ENCODE measurements at regions not wholly inside any gene's neighbourhood (a gene's known extent, or its start where the extent isn't known, plus 50 kb on each side); places are given as distances from the start of the nearest gene placed in this dataset.

DNA sequence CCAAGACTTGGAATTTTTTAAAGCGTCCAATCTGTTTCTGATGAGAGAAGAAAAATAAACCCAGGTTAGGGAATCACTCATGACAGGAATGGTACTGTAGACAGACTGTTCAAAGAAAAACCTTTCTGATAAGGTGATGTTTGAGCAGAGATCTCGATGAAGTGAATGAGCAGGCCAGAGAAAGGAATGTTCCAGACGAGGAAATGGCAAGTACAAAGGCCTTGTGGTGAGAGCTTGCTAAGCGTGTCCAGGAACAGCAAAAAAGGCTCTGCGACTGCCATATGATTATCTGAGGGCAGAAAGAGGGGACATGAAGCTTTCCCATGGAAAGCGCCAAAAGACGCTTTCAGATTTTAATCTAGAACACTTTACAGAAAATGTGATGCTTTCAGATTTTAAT, 458.4 kb upstream of the SOX5 start:
- DNase-seq: no peak

DNA sequence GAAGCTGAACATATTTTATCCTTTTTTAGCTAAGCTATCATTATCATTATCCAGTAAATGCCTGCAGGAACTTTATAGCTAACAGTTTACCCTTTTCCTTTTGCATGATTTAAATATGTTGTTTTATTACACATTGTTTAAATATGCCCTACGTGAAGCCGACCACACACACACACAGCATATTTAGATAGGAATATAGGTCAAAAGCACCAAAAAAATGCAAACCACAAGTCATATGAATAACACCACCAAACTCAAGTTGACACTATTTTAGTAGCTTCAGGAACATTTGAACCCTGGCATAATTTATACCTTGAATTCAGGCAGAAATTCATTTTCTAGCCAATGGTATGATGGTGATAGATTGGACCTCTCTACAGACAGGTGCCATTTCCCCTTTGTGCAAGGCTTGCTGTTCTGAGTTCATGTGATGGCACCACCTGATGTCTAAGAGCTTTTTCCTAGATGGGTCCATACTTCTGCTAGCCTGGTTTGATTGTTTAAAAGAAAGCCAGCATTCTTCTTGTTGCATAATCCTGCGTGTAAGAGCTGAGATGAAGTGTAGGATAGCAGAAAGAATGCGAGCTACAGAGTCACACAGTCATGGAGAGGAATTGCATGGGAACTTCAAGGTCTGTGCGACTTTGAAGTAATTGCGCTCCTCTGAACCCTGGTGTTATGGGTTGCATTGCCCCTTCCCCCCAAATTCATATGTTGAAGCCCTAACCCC, 454.8 kb upstream of the SOX5 start:
- DNase-seq: no peak

DNA sequence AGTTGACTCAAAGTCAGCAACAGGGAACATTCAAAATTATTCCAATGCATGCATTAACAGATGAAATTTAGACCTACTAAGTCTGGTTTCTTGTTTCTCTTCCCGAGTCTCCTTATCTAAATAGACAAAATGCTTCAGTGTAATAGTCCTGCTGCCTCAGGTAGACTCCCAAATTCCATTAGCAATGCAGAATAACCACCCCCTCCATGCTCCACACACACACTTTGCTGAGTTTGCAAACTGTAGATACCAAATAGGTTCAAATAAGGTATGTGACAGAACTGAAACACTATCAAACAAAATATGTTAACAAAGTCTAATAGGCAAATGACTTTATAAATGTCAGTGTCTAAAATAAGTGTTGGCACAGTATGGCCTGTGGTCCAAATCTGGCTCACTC, 451.1 kb upstream of the SOX5 start:
- DNase-seq: no peak

DNA sequence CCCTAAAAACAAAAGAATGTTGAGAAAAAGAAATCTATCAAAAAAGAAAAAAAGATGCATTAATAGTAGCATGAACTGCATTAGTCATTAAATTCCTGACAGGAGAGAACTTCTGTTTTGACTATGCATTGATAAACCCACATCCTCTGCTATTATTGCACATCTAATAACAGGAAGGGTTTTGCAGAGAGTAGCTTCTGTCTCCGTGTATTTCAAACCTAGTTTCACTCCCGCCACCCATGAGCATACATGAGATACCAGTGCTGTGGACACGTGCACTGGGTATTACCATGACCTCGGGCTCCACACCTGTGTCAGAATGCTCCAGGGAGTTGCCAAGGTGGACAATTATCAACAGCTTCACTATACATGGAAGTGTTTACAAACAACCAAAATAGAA, 449.1 kb upstream of the SOX5 start:
- no peak for DNase-seq

DNA sequence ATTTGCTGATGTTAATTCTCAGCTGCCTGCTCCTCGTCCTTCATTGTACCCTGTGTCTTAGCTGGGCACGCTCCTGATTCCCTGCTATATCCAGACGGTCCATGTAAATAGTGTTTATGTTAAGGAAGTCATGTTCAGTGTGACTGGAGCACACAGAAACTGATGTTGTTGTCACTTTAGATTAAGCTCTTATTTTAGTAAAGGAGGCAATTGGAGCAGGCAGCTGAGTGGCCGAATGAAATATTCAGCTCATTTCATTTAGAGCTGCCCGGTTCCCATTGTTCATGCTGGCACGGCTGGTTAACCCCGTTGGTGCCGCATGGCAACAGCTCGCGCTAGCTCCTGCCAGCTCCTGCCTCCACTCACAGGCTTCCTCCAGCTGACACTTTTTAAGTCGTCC, 446.8 kb upstream of the SOX5 start:
- DNase-seq: no peak

DNA sequence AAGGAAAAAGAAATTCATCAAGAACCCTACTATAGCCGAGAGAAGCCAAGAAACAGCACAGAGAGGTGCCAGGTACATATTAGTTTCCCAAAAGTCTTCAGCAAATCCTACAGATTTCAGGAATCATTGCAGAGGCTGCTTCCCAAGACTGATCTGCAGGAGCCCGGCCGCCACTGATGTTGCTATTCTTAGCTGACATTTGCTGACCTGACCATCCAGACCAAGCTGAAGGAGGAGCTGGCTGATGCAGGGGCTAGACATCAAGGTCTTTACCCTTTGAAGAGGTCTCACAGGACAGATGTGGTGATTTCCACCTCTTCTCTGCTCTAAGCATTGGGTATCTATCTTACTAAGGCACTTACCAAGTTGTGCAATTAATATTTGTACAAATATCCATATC, 444.8 kb upstream of the SOX5 start:
- DNase-seq: no peak

DNA sequence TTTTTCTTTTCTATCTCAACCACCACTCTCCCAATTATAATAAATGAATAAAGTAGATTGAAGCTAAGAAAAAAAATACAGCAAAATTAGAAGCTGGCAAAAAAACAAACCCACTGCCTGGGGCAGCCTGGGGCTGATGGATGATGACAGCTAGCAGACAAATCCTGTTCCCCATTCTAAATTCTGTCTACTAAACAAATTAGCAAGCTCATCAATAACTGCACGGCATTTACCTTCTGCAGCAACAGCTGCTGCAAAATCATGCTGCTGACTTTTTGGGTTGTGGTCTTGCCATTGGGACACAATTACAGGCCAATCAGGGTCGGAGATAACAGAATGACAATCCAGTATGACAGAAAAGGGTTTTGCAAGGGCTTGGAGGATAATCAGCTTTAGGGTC, 443.6 kb upstream of the SOX5 start:
- DNase-seq: no peak

DNA sequence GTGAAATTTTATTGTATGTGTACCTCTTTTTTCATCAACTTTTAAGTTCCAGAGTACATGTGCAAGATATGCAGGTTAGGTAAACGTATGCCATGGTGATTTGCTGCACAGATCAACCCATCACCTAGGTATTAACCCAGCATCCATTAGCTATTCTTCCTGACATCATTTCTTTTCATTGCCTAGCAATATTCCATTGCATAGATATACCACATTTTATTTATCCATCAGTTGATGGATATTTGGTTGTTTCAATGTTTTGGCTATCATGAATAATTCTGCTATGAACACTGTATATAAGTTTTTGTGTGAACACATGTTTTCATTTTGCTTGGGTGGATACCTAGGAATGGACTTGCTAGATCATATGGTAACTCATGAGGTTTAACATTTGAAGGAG, 439.9 kb upstream of the SOX5 start:
- no peak for DNase-seq

DNA sequence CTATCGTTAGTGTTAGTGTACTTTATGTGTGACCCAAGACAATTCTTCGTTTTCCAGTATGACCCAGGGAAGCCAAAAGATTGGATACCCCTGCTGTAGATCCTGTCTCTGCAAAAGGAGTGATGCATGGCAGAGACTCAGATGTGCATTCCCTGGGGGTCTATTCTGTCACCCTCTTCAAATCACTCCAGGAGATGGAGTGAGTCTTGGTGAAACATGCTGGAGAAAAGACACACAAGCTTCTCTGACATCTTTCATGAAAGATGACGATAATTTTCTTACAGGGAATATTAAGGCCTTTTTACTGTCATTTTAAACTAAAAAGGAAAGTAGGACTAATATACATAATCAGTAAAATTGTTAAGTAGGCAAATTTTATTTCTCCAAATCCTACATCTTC, 437.9 kb upstream of the SOX5 start:
- DNase-seq: no peak

DNA sequence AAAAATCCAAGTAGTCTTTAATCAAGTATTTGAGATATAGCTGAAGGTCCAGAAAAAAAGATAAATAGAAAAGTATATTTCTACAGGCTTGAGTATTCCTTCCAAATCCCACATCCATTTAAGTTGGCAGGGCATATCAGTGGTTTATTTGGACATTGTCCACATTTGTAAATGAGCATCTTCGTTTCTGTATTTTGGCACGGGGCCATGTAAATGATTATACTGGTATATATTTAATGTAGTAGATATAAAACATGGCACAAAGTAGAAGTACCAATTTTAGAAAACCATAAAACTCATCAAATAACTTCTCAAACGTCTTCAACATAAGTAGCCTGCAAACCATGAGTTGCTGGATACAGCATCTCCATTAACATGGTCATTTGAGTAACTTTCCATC, 437.4 kb upstream of the SOX5 start:
- no peak for DNase-seq

DNA sequence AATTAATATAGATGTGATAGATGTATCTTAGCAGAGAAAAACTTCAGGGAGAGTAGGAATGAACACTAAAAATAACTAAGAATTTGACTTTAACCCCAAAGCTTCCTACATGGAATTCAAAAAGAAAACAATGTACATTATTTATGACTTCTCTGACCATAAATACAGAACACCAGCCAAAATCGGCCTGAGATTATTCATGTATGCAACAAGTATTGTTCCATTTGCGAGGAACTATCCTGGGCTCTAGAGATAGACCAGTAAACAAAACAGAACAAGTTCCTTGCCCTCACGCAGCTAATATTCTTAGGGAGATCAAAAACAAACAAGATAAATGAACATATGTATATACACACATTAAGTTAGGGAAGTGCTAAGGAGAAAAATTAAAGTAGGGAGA, 432.3 kb upstream of the SOX5 start:
- no peak for DNase-seq

DNA sequence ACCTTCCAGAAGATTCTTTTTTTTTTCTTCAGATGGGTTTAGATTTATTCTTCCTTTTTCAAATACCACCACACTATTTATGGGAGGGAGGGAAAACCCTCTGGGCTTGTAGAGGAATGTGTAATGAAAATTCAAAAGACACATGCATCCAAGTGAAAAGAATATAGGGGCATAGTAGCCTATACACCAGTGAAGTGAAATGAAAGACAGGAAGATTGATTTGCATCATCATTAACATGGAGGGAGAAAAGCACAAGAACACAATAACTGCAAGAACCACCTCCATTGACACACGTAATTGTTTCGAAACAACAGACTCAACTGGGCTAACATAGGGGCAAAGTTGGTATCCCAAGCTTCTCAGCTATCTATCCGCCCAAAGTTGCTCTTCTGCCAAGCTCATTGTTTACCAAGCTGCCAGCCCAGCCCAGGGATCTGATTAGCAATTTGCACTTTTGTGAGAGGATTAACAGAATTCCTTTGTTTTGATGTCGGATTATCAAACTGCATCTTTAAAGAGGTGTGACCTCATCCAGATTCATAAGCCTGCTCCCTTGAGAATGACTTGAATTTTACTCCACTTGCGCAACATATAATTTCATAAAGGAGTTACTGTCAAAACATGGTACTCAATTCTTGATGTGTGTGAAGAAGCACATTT, 430.5 kb upstream of the SOX5 start:
- no peak for DNase-seq

DNA sequence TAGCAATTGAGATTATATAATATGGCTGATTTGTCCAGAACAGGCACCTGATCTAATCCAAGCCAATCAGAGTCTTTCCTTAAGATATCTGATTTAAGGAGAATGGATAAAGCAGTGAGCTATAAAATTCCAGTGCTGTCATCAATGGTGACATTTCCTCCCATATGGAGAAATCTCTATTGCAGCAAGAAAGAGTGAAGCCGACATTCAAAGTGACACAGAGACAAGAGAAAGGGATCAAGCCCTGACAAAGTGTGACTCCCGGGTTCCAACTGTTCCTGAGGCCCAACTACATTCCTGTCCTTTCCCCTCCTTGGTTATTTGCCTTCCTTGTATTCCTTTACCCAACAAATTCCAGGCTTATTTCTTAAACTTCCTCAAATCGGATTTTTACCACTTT, 430.0 kb upstream of the SOX5 start:
- no peak for DNase-seq

DNA sequence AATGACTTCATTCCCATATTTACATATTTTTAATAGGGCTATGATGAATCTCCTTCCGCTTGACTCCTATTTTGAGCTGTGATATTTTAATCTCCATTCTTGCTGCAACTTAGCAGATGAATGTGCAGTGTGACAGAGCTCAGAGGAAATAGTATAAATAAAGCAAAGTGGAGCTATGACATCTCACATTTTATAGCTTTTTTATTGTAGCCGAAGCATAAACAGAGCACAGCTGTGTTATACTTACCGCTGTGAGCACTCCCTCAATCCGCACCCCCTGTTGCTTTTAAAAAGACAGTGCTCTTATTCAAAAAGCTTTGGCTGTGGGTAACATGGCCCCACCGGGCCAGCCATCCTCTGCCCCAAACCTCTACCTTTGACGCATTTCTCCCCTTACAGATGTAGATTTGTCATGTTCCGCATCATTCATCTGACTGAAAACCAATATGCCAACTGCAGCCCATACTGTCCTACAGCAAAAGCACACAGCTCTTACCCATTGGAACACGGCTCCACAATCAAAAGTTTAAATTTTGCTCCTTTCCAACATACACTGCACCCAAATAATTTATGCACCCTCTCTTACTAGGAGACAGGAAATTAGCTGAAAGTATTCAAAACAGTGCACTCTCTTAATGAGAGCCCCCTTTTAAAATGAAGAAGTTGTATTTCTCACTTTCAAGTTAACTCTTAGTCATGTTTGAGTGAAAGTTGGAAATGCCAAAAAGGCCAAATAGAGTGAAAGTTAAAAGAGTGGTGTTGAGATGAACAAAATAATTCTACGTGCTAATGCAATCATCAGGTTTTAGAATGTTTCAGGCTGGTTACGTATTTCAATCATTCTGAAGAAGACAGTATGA, 429.3 kb upstream of the SOX5 start:
- no peak for DNase-seq

DNA sequence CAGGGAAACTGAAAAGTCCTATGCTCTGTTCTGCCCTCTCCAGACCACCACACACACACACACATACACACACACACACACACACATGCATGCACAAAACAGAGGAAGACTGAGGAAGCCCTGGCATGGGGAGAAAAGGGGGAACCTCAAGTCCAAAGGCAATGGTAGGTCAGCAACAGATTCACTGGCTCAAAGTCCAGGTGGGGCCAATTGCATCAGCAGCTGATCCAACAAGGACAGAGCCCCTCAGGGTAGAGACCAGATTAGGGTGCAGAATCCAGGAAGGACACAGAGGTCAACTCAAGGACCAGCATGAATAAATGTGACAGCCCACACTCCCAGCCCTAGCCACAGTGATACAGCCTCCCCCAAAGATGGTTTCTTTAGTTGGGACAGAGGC, 425.0 kb upstream of the SOX5 start:
- DNase-seq: no peak

DNA sequence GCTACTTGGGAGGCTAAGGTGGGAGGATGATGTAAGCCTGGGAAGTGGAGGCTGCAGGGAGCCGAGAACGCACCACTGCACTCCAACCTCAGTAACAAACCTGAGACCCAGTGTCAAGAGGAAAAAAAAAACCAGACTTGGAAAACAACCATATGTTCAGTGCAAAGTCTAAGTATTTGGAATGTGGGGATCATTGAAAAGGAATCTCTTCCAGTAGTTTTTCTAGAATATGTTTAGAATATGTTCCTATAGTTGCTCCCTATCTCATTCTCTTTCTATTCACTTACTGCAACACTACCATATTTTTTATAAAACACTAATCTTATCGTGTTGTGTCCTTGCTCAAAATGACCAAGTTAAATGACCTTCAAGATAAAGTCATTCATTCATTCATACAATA, 423.5 kb upstream of the SOX5 start:
- DNase-seq: no peak

DNA sequence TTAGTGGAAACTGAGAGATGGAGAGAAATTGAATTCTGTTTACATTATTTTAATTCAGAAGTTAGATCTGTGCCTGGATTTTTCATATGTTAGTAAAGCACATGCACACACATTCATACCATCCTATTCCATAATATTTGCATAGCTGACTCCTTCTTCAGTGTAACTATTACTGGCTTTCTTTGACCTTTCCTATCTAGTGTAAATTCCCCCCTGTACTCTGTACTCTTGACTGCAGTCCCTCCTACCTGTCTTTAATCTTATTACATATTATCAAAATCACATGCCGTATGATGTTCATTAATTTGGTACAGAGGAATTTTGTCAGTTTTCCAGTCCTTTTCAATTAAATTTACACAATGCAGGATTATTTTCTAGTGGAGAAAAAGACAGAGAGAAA, 417.0 kb upstream of the SOX5 start:
- DNase-seq: no peak

DNA sequence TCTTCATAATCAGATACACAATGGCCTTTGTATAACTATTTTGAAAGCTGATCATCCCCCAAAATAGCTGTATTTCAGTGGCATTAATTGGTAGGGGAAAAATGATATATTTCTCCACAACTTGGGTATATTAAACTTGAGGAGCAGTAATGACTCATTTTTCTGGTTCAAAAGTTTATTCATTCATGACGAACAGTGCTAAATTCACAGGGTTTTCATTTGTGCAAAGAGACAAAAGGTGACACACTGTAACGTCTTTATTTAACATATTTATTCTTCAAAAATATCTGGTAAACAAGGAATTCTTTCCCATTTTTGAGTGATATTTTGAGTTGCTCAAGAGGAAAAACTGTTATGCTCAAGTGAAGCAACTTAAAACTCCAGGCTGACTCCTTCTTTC, 415.5 kb upstream of the SOX5 start:
- no peak for DNase-seq

DNA sequence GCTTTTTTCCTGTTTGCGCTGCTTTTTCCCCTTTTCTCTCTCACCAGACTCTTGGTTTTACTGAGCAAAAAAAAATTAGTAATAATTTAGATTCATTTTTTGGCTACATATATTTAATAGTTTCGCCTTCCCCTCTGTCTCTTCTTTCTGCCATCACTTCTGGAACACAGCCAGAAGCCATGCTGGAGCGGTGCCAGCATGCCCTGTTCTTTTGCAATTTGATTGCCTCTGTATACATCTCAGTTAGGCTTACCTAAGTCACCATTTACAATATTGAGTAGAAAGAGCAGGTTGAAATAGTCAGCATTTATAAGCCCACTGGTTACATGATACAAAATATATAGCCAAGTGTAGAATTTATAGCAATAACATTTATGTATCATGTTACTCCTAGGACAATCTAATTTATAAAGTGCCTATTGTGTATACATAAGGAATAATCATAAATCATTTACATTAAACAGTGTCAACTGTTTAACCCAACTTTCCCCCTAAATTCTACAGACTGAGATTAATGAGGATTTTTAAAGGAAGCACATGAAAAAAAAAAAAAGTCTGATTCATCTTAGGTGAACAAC, 413.8 kb upstream of the SOX5 start:
- no peak for DNase-seq

DNA sequence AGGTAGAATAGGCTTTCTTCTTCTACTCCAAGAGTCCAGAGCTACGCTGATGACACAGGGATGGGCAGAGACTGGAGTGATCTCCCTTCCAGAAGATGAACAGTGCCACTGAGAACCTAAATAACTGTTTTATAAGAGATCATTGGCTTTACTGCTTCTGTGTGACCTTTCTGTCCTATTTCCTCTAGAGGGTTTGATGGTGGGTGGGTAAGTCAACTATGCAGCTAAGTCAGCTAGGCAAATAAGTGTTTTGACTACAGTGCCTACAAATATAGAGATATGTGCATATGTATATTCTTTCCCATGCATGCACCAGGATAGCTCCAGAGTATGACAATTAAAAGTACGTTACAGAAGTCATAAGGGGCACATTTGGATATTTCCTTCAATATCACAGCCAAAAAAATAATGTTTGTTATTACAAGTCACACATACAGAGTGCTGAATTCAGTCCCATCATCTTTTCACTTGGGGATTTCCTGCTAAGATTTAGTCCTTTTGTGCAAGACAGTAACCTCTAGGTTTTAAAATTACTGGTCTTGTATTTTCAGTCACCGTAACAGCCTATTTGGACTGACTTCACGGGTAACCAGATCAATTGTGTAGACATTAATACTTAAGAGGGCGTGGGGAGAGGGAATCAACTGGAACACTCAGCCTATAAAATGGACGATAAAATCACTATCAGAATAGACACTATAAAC, 412.6 kb upstream of the SOX5 start:
- no peak for DNase-seq

DNA sequence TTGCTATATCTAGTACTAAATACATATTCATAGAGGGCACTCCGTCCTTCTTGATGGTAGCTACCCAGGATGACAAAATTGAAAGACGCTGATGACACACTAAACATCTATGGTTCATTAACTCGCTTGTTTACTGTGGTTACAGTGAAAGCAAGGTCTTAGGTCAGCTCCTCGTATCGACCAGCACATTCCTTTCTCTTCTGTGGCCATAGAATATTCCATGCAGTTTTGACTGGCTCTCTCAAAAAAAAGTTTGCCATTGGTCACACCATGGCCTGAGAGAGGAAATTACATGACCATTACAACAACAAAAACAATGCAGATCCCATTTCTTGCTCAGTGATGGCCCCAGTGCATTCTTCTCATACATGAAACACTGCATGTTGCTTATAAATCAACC, 411.4 kb upstream of the SOX5 start:
- no peak for DNase-seq

DNA sequence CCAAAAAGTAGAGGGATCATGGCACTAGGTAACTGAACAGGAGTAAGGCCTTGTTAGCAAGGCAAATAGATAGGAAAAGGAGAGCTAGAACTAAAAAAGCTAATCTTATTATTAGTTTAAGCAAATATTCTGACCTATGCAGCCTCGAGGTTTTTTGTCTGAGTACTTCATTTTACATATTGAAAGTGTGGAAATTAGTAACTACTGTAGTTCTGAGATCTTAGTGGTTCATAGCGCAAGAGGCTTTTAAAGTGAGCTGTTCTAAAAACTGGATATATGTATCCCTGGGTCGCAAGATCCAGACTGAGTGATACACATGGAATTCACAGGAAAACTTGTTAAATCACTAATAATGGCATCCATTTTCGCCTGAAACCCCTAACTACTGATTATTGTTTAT, 411.0 kb upstream of the SOX5 start:
- DNase-seq: no peak

DNA sequence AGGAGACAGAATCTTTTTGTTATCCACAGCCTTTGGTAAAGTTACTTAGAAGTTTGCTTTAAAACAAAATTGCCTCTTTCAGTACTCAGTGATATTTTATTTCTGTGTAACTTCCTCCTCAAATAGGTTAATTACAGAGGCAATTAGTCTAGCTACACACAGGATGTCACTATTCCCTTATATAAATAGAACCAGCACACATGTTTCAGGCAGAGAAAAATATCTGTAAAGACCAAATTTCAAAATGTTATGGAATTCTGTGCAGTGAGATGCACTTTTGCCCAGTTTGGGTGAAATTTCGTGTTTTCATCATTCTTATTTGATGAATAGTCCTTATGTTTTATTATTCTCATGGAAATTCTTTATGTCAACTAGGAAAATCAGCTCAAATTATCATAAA, 410.6 kb upstream of the SOX5 start:
- DNase-seq: no peak
